Trophoblast cell (in vitro differentiated cells and primary cell): ENCODE measurements at regions not wholly inside any gene's neighbourhood (a gene's known extent, or its start where the extent isn't known, plus 50 kb on each side); places are given as distances from the start of the nearest gene placed in this dataset.

Experiments used
- DNase-seq, 2 donors: peaks; one replicate each; pipeline ENCODE4 v3.0.0-alpha.2; 2016
- H2AFZ ChIP-seq: 2 replicates; pipeline ENCODE4 v1.6.1; 2013; ENCODE audit warnings: low read length, moderate library complexity, mild to moderate bottlenecking; ENCODE audit not compliant: insufficient read depth, poor library complexity
- H2AK5ac ChIP-seq: 2 replicates; pipeline ENCODE4 v1.6.1; 2013; ENCODE audit warnings: mild to moderate bottlenecking, low read length
- H2BK120ac ChIP-seq: 2 replicates; pipeline ENCODE4 v1.6.1; 2013; ENCODE audit warnings: low read length, mild to moderate bottlenecking, moderate library complexity; ENCODE audit not compliant: insufficient read depth, poor library complexity
- H2BK12ac ChIP-seq: 2 replicates; pipeline ENCODE4 v1.6.1; 2013; ENCODE audit warnings: mild to moderate bottlenecking, low read length, moderate library complexity
- H2BK5ac ChIP-seq: 2 replicates; pipeline ENCODE4 v1.6.1; 2013; ENCODE audit warnings: low read length, low read depth, moderate library complexity, mild to moderate bottlenecking; ENCODE audit not compliant: poor library complexity
- H3K14ac ChIP-seq: 2 replicates; pipeline ENCODE4 v1.6.1; 2013; ENCODE audit warnings: mild to moderate bottlenecking, low read length
- H3K18ac ChIP-seq: 2 replicates; pipeline ENCODE4 v1.6.1; 2013; ENCODE audit warnings: mild to moderate bottlenecking, low read length
- H3K23ac ChIP-seq: 2 replicates; pipeline ENCODE4 v1.6.1; 2013; ENCODE audit warnings: low read length
- H3K27ac ChIP-seq: 2 replicates; pipeline ENCODE4 v1.5.1; 2013; ENCODE audit warnings: low read depth, mild to moderate bottlenecking, inconsistent platforms, low read length, moderate library complexity
- H3K27me3 ChIP-seq: 2 replicates; pipeline ENCODE4 v1.6.1; 2013; ENCODE audit warnings: inconsistent platforms, mild to moderate bottlenecking, low read length, moderate library complexity; ENCODE audit not compliant: insufficient read depth
- H3K36me3 ChIP-seq, 2 experiments: 1 replicate in 1 of 2; 2 replicates in 1 of 2; pipeline ENCODE4 v1.6.1; 2013; ENCODE audit warnings: low read length in 2 of 2, mild to moderate bottlenecking in 2 of 2, moderate library complexity in 1 of 2; ENCODE audit not compliant: insufficient read depth in 2 of 2, control insufficient read depth in 1 of 2
- H3K4ac ChIP-seq: 2 replicates; pipeline ENCODE4 v1.6.1; 2013; ENCODE audit warnings: low read depth, mild to moderate bottlenecking, low read length, moderate library complexity
- H3K4me1 ChIP-seq, 2 experiments: 1 replicate in 1 of 2; 2 replicates in 1 of 2; pipeline ENCODE4 v1.6.1; 2013; ENCODE audit warnings: low read length in 2 of 2, mild to moderate bottlenecking in 2 of 2, moderate library complexity in 1 of 2; ENCODE audit not compliant: insufficient read depth in 2 of 2, control insufficient read depth in 1 of 2
- H3K4me2 ChIP-seq: 2 replicates; pipeline ENCODE4 v1.6.1; 2013; ENCODE audit warnings: inconsistent platforms, mild to moderate bottlenecking, low read length, moderate library complexity
- H3K4me3 ChIP-seq: 2 replicates; pipeline ENCODE4 v1.5.1; 2013; ENCODE audit warnings: mild to moderate bottlenecking, low read depth, low read length, inconsistent platforms
- H3K79me1 ChIP-seq: one replicate; pipeline ENCODE4 v1.6.1; 2013; ENCODE audit warnings: low read length
- H3K79me2 ChIP-seq: 2 replicates; pipeline ENCODE4 v1.6.1; 2013; ENCODE audit warnings: low read length, mild to moderate bottlenecking; ENCODE audit not compliant: control insufficient read depth, insufficient read depth, poor library complexity
- H3K9ac ChIP-seq: 2 replicates; pipeline ENCODE4 v1.6.1; 2013; ENCODE audit warnings: mild to moderate bottlenecking, low read length
- H3K9me3 ChIP-seq: 2 replicates; pipeline ENCODE4 v1.6.1; 2013; ENCODE audit warnings: low read depth, mild to moderate bottlenecking, control low read depth, inconsistent platforms, low read length; ENCODE audit not compliant: insufficient read depth
- H4K12ac ChIP-seq: 2 replicates; pipeline ENCODE4 v1.6.1; 2013; ENCODE audit warnings: low read depth, mild to moderate bottlenecking, low read length, moderate library complexity
- H4K8ac ChIP-seq: 2 replicates; pipeline ENCODE4 v1.6.1; 2013; ENCODE audit warnings: low read depth, mild to moderate bottlenecking, low read length, moderate library complexity
- H4K91ac ChIP-seq: one replicate; pipeline ENCODE4 v1.6.1; 2013; ENCODE audit warnings: low read depth, mild to moderate bottlenecking, low read length, moderate library complexity
- WGBS: extraction: QIAGEN DNeasy Blood & Tissue Kit; methylation state at CpG from one replicate; pipeline ENCODE4 v1.1.7; 2013; ENCODE audit warnings: missing lambda C conversion rate; ENCODE audit not compliant: insufficient read length, insufficient coverage; ENCODE audit errors: extremely low coverage; 5-methylcytosine and 5-hydroxymethylcytosine counted together

DNA sequence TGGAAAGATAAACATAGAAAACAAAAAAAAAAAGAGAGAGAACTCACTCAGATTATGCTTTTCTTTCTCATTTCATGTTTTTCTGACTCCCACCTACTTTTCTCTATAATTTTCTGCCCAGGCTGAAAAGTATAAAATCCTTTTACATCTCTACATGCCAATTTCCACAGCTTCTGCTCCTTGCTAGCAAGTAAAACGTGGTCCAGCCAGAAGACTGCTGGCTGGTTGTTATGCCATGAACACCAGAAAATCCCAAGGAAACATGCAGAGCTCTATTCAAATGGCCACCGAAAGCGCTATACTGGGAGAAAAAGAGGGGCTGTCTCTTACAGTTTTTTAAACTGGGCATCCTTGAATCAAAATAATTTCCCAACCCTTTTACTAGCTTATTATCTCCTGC, 512.8 kb upstream of the ID4 start:
- H3K9ac ChIP-seq, result no peak overlapping the region

DNA sequence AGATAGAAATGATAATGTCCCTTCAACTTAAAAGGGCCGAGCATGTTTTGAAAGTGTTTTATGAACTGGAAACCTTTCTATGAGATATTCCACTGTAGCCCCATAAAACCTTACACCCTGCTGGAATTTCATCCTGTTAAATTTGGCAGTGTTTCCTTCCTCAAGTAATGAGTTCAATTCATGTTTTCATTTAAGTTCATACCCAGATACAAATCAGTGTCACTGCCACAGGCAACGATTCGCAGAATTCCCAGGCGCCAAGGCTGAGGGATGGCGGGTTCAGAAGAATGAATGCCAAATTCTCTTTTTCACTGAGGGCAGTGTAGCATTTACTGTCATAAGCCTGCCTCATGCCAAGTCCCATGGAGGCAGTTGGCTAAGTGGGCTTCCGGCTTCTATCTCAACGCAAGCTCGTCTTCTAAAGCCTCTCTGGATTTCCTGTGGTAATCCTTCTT, 511.8 kb upstream of the ID4 start:
- H4K8ac ChIP-seq, result no peak overlapping the region
- no peak overlapping the region for H3K4ac ChIP-seq
- H3K18ac ChIP-seq, result no peak overlapping the region
- no peak overlapping the region for H3K4me2 ChIP-seq
- no peak overlapping the region for H3K27ac ChIP-seq
- H4K91ac ChIP-seq, result no peak overlapping the region
- H2AFZ ChIP-seq, result no peak overlapping the region
- no peak overlapping the region for H4K12ac ChIP-seq
- H3K27me3 ChIP-seq, result no peaks in the 10 kb centered on the region
- H3K9ac ChIP-seq, result no peak overlapping the region
- no peaks in the 10 kb centered on the region for H3K9me3 ChIP-seq
- H3K79me1 ChIP-seq, result no peaks in the 10 kb centered on the region
- no peaks in the 10 kb centered on the region for H3K79me2 ChIP-seq
- H3K23ac ChIP-seq, result no peak overlapping the region
- WGBS, result no CpG with 5 or more reads among the region's 8 CpGs
- no peak overlapping the region for H3K14ac ChIP-seq
- no peak overlapping the region for H2BK5ac ChIP-seq
- no peak overlapping the region for H2AK5ac ChIP-seq
- H3K36me3 ChIP-seq, result no peaks in the 10 kb centered on the region
- H2BK12ac ChIP-seq, result no peak overlapping the region
- no peak overlapping the region for H3K4me3 ChIP-seq
- H3K4me1 ChIP-seq, result peaks cover 0 to 5% of the 10 kb centered on the region in 2 experiments
- H2BK120ac ChIP-seq, result no peak overlapping the region
- peak in 1 of 2 donors; percentile 13 for DNase-seq

More for the DNA sequence above, 512.8 kb upstream of the ID4 start:
- Histone ChIP-seq H3K23ac (no peak overlapping the region), H3K27ac (no peak overlapping the region), H4K8ac (no peak overlapping the region), H2BK5ac (no peak overlapping the region), H2BK12ac (no peak overlapping the region), H3K18ac (no peak overlapping the region), H3K27me3 (no peaks in the 10 kb centered on the region), H3K4me2 (no peak overlapping the region), H4K12ac (no peak overlapping the region), H2AK5ac (no peak overlapping the region), H3K4me3 (no peak overlapping the region), H2BK120ac (no peak overlapping the region), H3K9me3 (no peaks in the 10 kb centered on the region), H3K14ac (no peak overlapping the region), H2AFZ (no peak overlapping the region), H3K36me3 (no peaks in the 10 kb centered on the region), H3K79me2 (no peaks in the 10 kb centered on the region), H3K4me1 (peaks cover 0 to 5% of the 10 kb centered on the region in 2 experiments), H3K4ac (no peak overlapping the region), H3K79me1 (no peaks in the 10 kb centered on the region), H4K91ac (no peak overlapping the region)
- DNase-seq, result no peak
- no CpG with 5 or more reads among the region's 3 CpGs for WGBS

DNA sequence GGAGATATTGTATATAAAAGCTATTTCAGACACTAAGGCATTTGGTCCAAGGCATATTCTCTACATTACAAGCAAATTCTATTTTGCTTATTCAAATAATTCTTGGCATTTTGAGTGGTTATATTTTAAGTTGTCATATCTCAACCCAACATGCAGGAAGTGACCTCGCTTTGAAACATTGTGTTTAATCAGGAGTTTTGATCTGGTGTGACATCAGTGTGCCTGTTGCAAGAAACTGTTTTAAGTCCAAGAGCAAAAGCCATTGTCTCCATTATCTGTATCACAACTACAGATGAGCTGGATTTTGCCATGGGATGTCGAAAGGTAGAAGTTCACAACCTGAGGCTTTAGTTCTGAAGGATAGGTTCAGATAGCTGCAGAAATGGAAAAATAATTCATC, 509.9 kb upstream of the ID4 start:
- H3K9me3 ChIP-seq, result no peaks in the 10 kb centered on the region

DNA sequence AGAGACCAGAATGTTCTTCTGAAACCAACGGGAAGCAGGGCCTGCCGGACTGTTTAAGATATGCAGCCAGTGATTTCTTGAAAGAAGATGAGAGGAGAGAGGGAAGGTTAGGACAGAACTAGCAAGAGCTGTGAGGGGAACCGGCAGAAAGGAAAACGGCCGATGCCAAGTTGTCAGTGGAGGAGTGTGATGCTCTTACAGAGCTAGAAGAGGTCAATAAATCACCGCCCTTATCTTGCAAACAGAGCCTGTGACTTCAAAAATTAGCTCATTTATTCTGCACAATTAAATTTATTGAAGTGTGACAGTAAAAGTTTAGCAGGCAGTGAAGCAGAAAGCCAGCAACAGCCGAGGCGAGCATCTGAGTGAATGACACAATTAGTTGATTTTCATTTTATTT, 509.5 kb upstream of the ID4 start:
- Histone ChIP-seq H3K79me1 (no peaks in the 10 kb centered on the region), H4K91ac (no peak overlapping the region), H3K36me3 (no peaks in the 10 kb centered on the region), H2BK120ac (no peak overlapping the region), H2AK5ac (no peak overlapping the region), H3K79me2 (no peaks in the 10 kb centered on the region), H2BK12ac (no peak overlapping the region), H3K23ac (no peak overlapping the region), H3K4me2 (no peak overlapping the region), H3K9ac (no peak overlapping the region), H3K27me3 (no peaks in the 10 kb centered on the region), H3K18ac (no peak overlapping the region), H3K14ac (no peak overlapping the region), H4K8ac (no peak overlapping the region), H3K4ac (no peak overlapping the region), H3K4me1 (peaks cover 0 to 5% of the 10 kb centered on the region in 2 experiments), H3K27ac (no peak overlapping the region), H4K12ac (no peak overlapping the region), H2AFZ (no peak overlapping the region), H3K4me3 (no peak overlapping the region), H3K9me3 (no peaks in the 10 kb centered on the region), H2BK5ac (no peak overlapping the region)
- DNase-seq, result no peak
- WGBS, result no CpG with 5 or more reads among the region's 8 CpGs

More for the DNA sequence above, 509.9 kb upstream of the ID4 start:
- no peak overlapping the region for H2BK5ac ChIP-seq
- peaks cover 0 to 5% of the 10 kb centered on the region in 2 experiments for H3K4me1 ChIP-seq
- H3K4me2 ChIP-seq, result no peak overlapping the region
- WGBS, result no CpG with 5 or more reads among the region's 2 CpGs
- H4K12ac ChIP-seq, result no peak overlapping the region
- DNase-seq, result peak; percentile 77 to 91
- H3K79me2 ChIP-seq, result no peaks in the 10 kb centered on the region
- no peak overlapping the region for H3K23ac ChIP-seq
- H3K18ac ChIP-seq, result no peak overlapping the region
- no peak overlapping the region for H3K27ac ChIP-seq
- no peaks in the 10 kb centered on the region for H3K36me3 ChIP-seq
- no peak overlapping the region for H3K14ac ChIP-seq
- no peak overlapping the region for H2BK12ac ChIP-seq
- no peaks in the 10 kb centered on the region for H3K79me1 ChIP-seq
- H4K8ac ChIP-seq, result no peak overlapping the region
- no peak overlapping the region for H2AFZ ChIP-seq
- no peak overlapping the region for H3K9ac ChIP-seq
- H2BK120ac ChIP-seq, result no peak overlapping the region
- H3K27me3 ChIP-seq, result no peaks in the 10 kb centered on the region
- no peak overlapping the region for H3K4me3 ChIP-seq
- H4K91ac ChIP-seq, result no peak overlapping the region
- H3K4ac ChIP-seq, result no peak overlapping the region
- no peak overlapping the region for H2AK5ac ChIP-seq
